KMS-11 (cell line): ENCODE measurements at regions not wholly inside any gene's neighbourhood (a gene's known extent, or its start where the extent isn't known, plus 50 kb on each side); places are given as distances from the start of the nearest gene placed in this dataset.

Experiments
- H2AFZ ChIP-seq: fragments of 200-600 bp; sonication (generic); 2 replicates; pipeline ENCODE4 v1.6.1; 2016; ENCODE audit warnings: antibody characterized with exemption, mixed run types, low read depth
- H3K27ac ChIP-seq: fragments of 200-600 bp; sonication (generic); 2 replicates; pipeline ENCODE4 v1.6.1; 2016; ENCODE audit warnings: mild to moderate bottlenecking, mixed run types
- H3K27me3 ChIP-seq: fragments of 200-600 bp; sonication (generic); 2 replicates; pipeline ENCODE4 v1.6.1; 2017; ENCODE audit warnings: mild to moderate bottlenecking, low read depth, mixed run types, moderate library complexity; ENCODE audit not compliant: insufficient read depth
- H3K36me3 ChIP-seq: fragments of 200-600 bp; sonication (generic); 2 replicates; pipeline ENCODE4 v1.6.1; 2017; ENCODE audit warnings: mild to moderate bottlenecking, mixed run types; ENCODE audit not compliant: insufficient read depth
- H3K4me1 ChIP-seq: fragments of 200-600 bp; sonication (generic); 2 replicates; pipeline ENCODE4 v1.6.1; 2016; ENCODE audit warnings: mild to moderate bottlenecking, low read depth, mixed run types; ENCODE audit not compliant: poor library complexity, severe bottlenecking
- H3K4me2 ChIP-seq: fragments of 200-600 bp; sonication (generic); 2 replicates; pipeline ENCODE4 v1.7.0; 2016; ENCODE audit warnings: mild to moderate bottlenecking, mixed run types
- H3K4me3 ChIP-seq: fragments of 200-600 bp; sonication (generic); IDR thresholded peaks from 2 replicates; pipeline ENCODE4 v1.6.1; 2017; ENCODE audit warnings: low read depth, low read length, mixed read lengths; ENCODE audit not compliant: insufficient read depth
- H3K79me2 ChIP-seq: fragments of 200-600 bp; sonication (generic); 2 replicates; pipeline ENCODE4 v1.6.1; 2016; ENCODE audit warnings: low read depth, mixed run types; ENCODE audit not compliant: insufficient read depth
- H3K9ac ChIP-seq: fragments of 200-600 bp; sonication (generic); 2 replicates; pipeline ENCODE4 v1.6.1; 2016; ENCODE audit warnings: mild to moderate bottlenecking, mixed run types
- H4K20me1 ChIP-seq: fragments of 200-600 bp; sonication (generic); 2 replicates; pipeline ENCODE4 v1.6.1; 2016; ENCODE audit warnings: mild to moderate bottlenecking, mixed run types; ENCODE audit not compliant: insufficient read depth
- TF ChIP-seq, protein P1 (sequence below): fragments of 200-600 bp; sonication (generic); conservative IDR thresholded peaks from 2 replicates; pipeline ENCODE4 v1.6.1; 2017; ENCODE audit warnings: low read depth, mild to moderate bottlenecking, antibody characterized with exemption, low read length, moderate library complexity, mixed read lengths

DNA sequence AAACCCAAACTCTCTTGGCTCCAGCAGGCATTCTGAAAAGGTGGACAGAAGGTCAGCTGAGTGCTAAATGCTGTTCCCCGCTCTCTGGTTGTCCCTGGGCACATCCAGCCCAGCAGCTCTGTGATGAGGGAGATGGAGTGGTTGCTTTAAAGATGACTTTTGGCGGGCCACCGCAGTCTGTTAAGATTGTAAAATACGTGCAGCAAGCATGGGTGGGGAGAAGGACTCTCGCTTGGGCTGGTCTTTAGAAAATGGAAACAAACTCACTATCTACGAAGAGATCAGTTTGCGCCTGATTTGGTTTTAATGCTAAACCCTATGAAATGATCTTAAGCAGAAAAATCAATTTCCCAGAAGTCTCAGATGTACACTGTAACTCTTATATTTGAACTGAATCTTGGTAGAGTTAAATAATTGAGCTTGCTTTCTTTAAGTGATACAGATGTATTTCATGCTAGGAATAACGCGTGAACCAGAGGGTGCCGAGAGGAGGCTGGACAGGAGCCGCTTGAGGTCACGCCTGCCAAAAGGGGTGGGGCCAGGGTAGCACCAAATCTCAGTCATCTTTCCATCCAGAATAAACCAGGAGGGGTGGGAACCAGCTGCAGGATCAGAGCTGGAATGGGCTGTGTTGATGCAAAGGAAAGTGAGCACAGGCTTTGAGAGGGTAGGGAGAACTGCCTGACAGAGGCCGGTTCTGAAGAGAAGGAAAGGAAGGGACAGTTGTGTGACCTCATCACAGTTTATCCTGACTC is 170.2 kb upstream of the MKI67 start:
- H3K4me2 ChIP-seq = no peak overlapping the region
- no peaks in the 10 kb centered on the region for H3K4me1 ChIP-seq
- H2AFZ ChIP-seq = no peak overlapping the region
- H3K4me3 ChIP-seq = no peak overlapping the region
- H3K27me3 ChIP-seq = no peaks in the 10 kb centered on the region
- no peaks in the 10 kb centered on the region for H3K36me3 ChIP-seq
- no peak overlapping the region for H3K9ac ChIP-seq
- H3K79me2 ChIP-seq = no peaks in the 10 kb centered on the region
- H4K20me1 ChIP-seq = no peaks in the 10 kb centered on the region
- TF ChIP-seq, protein P1, sequence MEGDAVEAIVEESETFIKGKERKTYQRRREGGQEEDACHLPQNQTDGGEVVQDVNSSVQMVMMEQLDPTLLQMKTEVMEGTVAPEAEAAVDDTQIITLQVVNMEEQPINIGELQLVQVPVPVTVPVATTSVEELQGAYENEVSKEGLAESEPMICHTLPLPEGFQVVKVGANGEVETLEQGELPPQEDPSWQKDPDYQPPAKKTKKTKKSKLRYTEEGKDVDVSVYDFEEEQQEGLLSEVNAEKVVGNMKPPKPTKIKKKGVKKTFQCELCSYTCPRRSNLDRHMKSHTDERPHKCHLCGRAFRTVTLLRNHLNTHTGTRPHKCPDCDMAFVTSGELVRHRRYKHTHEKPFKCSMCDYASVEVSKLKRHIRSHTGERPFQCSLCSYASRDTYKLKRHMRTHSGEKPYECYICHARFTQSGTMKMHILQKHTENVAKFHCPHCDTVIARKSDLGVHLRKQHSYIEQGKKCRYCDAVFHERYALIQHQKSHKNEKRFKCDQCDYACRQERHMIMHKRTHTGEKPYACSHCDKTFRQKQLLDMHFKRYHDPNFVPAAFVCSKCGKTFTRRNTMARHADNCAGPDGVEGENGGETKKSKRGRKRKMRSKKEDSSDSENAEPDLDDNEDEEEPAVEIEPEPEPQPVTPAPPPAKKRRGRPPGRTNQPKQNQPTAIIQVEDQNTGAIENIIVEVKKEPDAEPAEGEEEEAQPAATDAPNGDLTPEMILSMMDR = no peak
- H3K27ac ChIP-seq = no peak overlapping the region

- Histone ChIP-seq H3K27me3 (no peaks in the 10 kb centered on the region), H3K36me3 (no peaks in the 10 kb centered on the region), H2AFZ (no peak overlapping the region), H3K4me3 (no peak overlapping the region), H4K20me1 (no peaks in the 10 kb centered on the region), H3K4me2 (no peak overlapping the region), H3K79me2 (no peaks in the 10 kb centered on the region), H3K27ac (no peak overlapping the region), H3K9ac (no peak overlapping the region), H3K4me1 (no peaks in the 10 kb centered on the region)
- TF ChIP-seq, protein P1 = no peak
These were observed 171.6 kb upstream of the MKI67 start for GRCh38 chr10:128297709-128298378.

- no peak overlapping the region for H2AFZ ChIP-seq
- H3K27me3 ChIP-seq = no peaks in the 10 kb centered on the region
- TF ChIP-seq, protein P1 = no peak
- H3K4me3 ChIP-seq = no peak overlapping the region
- H3K4me1 ChIP-seq = no peaks in the 10 kb centered on the region
- no peaks in the 10 kb centered on the region for H3K79me2 ChIP-seq
- H3K36me3 ChIP-seq = no peaks in the 10 kb centered on the region
- H4K20me1 ChIP-seq = no peaks in the 10 kb centered on the region
- no peak overlapping the region for H3K4me2 ChIP-seq
- no peak overlapping the region for H3K9ac ChIP-seq
- H3K27ac ChIP-seq = no peak overlapping the region
These were observed 172.4 kb upstream of the MKI67 start for GRCh38 chr10:128298587-128298986.

- no peaks in the 10 kb centered on the region for H4K20me1 ChIP-seq
- H3K36me3 ChIP-seq = no peaks in the 10 kb centered on the region
- H3K79me2 ChIP-seq = no peaks in the 10 kb centered on the region
- H3K4me1 ChIP-seq = no peaks in the 10 kb centered on the region
- no peak overlapping the region for H3K4me3 ChIP-seq
- no peaks in the 10 kb centered on the region for H3K27me3 ChIP-seq
- H3K27ac ChIP-seq = no peak overlapping the region
- H3K9ac ChIP-seq = no peak overlapping the region
- TF ChIP-seq, protein P1 = no peak
- H3K4me2 ChIP-seq = no peak overlapping the region
- no peak overlapping the region for H2AFZ ChIP-seq
These were observed 174.1 kb upstream of the MKI67 start for GRCh38 chr10:128300290-128300824.
